Muscle of leg (tissue), 3 donors: ENCODE measurements at regions not wholly inside any gene's neighbourhood (a gene's known extent, or its start where the extent isn't known, plus 50 kb on each side); places are given as distances from the start of the nearest gene placed in this dataset.

ENCODE experiments used
- DNase-seq: peaks from one replicate; pipeline ENCODE4 v3.0.0; 2013
- H3K27ac ChIP-seq: one replicate; pipeline ENCODE4 v1.5.1; 2013; ENCODE audit warnings: mild to moderate bottlenecking, low read length, control low read depth
- H3K27me3 ChIP-seq: one replicate; pipeline ENCODE4 v1.6.1; 2013; ENCODE audit warnings: low read length; ENCODE audit not compliant: control insufficient read depth, insufficient read depth
- H3K36me3 ChIP-seq: one replicate; pipeline ENCODE4 v1.6.1; 2013; ENCODE audit warnings: low read length; ENCODE audit not compliant: control insufficient read depth, insufficient read depth
- H3K4me1 ChIP-seq: one replicate; pipeline ENCODE4 v1.6.1; 2013; ENCODE audit warnings: low read length; ENCODE audit not compliant: control insufficient read depth, insufficient read depth
- H3K4me3 ChIP-seq: one replicate; pipeline ENCODE4 v1.5.1; 2013; ENCODE audit warnings: low read length, control low read depth
- H3K9me3 ChIP-seq: replicated peaks from 2 replicates; pipeline ENCODE4 v1.6.1; 2013; ENCODE audit warnings: low read depth, low read length; ENCODE audit not compliant: control insufficient read depth
- WGBS: methylation state at CpG from one replicate; pipeline ENCODE4 v1.1.5; 2013; ENCODE audit warnings: missing lambda C conversion rate; ENCODE audit not compliant: insufficient coverage; 5-methylcytosine and 5-hydroxymethylcytosine counted together

DNA sequence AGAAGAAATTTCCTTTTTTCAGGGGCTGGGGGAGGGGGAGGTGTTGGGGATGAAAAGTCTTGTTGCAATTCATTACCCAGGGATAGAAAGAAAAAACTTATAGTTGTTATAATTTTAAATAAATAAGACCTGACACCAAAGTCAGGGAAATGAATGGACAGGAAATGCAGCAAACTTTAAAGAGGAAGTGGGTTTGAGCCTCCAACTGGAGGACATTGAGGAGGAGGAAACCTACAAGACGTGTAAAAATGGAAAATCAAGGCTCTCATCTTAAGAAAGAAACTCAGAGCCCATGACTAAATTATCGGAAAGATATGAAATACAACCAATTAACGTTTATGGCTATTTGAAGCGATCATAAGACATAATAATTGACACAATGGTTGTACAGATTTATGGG, 54.4 kb downstream of the NIBAN1 start:
- no peaks in the 10 kb centered on the region for H3K4me1 ChIP-seq
- no peak for DNase-seq
- 40% methylated on average over 1 of the region's 4 CpGs for WGBS

GRCh38 chr1:184915463-184916090, 58.7 kb downstream of the NIBAN1 start:
- H3K4me1 ChIP-seq = peaks cover 3% of the 10 kb centered on the region

More for the DNA sequence above, 54.4 kb downstream of the NIBAN1 start:
- H3K36me3 ChIP-seq = no peaks in the 10 kb centered on the region
- H3K27me3 ChIP-seq = no peaks in the 10 kb centered on the region
- no peaks in the 10 kb centered on the region for H3K9me3 ChIP-seq
- no peak overlapping the region for H3K4me3 ChIP-seq
- H3K27ac ChIP-seq = no peak overlapping the region

GRCh38 chr1:184914149-184914548, 60.2 kb downstream of the NIBAN1 start:
- DNase-seq = peak; percentile 89
- Histone ChIP-seq H3K27ac (peak overlapping the region; percentile 56), H3K4me1 (peaks cover 3% of the 10 kb centered on the region), H3K36me3 (no peaks in the 10 kb centered on the region), H3K27me3 (no peaks in the 10 kb centered on the region), H3K4me3 (no peak overlapping the region), H3K9me3 (no peaks in the 10 kb centered on the region)
- 33% methylated on average over 1 of the region's 4 CpGs for WGBS

More at GRCh38 chr1:184915463-184916090, 58.7 kb downstream of the NIBAN1 start:
- no peaks in the 10 kb centered on the region for H3K27me3 ChIP-seq
- DNase-seq = peak; percentile 64
- no peak overlapping the region for H3K27ac ChIP-seq
- no CpG with 5 or more reads among the region's 3 CpGs for WGBS
- no peaks in the 10 kb centered on the region for H3K9me3 ChIP-seq
- H3K4me3 ChIP-seq = no peak overlapping the region
- H3K36me3 ChIP-seq = no peaks in the 10 kb centered on the region

DNA sequence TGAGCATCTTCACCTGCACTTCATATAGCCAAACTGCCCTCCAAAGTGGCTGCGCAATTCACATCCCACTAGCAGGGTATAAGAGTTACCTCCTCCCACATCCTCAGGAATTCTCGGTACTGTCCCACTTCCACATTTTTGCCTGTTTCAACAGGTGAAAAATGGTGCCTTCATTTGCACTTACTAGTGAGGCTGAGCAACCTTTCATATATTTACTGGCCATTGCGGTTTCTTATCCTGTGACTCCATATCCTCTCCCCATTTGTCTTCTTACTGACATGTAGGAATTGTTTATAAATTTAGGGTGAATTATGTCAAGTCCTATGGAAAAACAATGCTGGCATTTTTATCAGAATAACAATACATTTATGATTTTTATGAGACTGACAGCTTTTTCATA, 61.9 kb downstream of the NIBAN1 start:
- Histone ChIP-seq H3K9me3 (no peaks in the 10 kb centered on the region), H3K4me1 (peaks cover 5% of the 10 kb centered on the region), H3K27me3 (no peaks in the 10 kb centered on the region), H3K27ac (no peak overlapping the region), H3K36me3 (no peaks in the 10 kb centered on the region), H3K4me3 (no peak overlapping the region)
- no peak for DNase-seq
- 93% methylated on average over 2 of the region's 3 CpGs for WGBS

GRCh38 chr1:184911830-184912229, 62.5 kb downstream of the NIBAN1 start:
- no peak overlapping the region for H3K4me3 ChIP-seq
- H3K27me3 ChIP-seq = no peaks in the 10 kb centered on the region
- H3K4me1 ChIP-seq = peaks cover 5% of the 10 kb centered on the region
- H3K36me3 ChIP-seq = no peaks in the 10 kb centered on the region
- DNase-seq = no peak
- no peak overlapping the region for H3K27ac ChIP-seq
- no CpG with 5 or more reads among the region's 2 CpGs for WGBS
- H3K9me3 ChIP-seq = no peaks in the 10 kb centered on the region

- DNase-seq = no peak
- no peaks in the 10 kb centered on the region for H3K9me3 ChIP-seq
- H3K36me3 ChIP-seq = no peaks in the 10 kb centered on the region
- no CpG with 5 or more reads among the region's 1 CpG for WGBS
- no peak overlapping the region for H3K27ac ChIP-seq
- H3K4me3 ChIP-seq = no peak overlapping the region
- peaks cover 5% of the 10 kb centered on the region for H3K4me1 ChIP-seq
- H3K27me3 ChIP-seq = no peaks in the 10 kb centered on the region
Measured at GRCh38 chr1:184911103-184911745, 63.1 kb downstream of the NIBAN1 start.

- H3K36me3 ChIP-seq = no peaks in the 10 kb centered on the region
- WGBS = 55% methylated on average over 3 of the region's 3 CpGs
- H3K4me3 ChIP-seq = no peak overlapping the region
- no peaks in the 10 kb centered on the region for H3K27me3 ChIP-seq
- peak; percentile 52 for DNase-seq
- H3K27ac ChIP-seq = peak overlapping the region; percentile 37
- H3K9me3 ChIP-seq = no peaks in the 10 kb centered on the region
- peaks cover 5% of the 10 kb centered on the region for H3K4me1 ChIP-seq
Measured at GRCh38 chr1:184910691-184911091, 63.6 kb downstream of the NIBAN1 start.

DNA sequence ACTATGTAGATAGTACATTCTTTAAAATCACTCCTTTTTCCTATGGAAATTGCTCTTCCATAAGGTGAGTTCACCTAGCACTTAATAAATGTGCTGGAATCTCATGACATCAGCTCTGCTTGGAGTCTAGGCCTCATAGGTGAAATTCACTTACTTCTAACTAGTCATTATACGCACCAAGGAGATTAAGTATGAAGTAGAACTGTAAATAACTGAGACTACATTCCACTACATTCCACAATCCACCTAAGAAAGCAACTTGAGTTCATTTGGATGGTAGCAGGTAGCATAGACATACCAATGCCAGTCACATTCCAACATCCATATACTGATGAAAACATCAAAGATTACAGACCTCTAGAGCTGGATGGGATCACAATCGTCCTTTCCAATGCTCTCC, 64.3 kb downstream of the NIBAN1 start:
- H3K4me3 ChIP-seq = no peak overlapping the region
- WGBS = no CpG with 5 or more reads among the region's 2 CpGs
- peaks cover 10% of the 10 kb centered on the region for H3K4me1 ChIP-seq
- no peaks in the 10 kb centered on the region for H3K36me3 ChIP-seq
- DNase-seq = no peak
- no peaks in the 10 kb centered on the region for H3K27me3 ChIP-seq
- no peaks in the 10 kb centered on the region for H3K9me3 ChIP-seq
- no peak overlapping the region for H3K27ac ChIP-seq

DNA sequence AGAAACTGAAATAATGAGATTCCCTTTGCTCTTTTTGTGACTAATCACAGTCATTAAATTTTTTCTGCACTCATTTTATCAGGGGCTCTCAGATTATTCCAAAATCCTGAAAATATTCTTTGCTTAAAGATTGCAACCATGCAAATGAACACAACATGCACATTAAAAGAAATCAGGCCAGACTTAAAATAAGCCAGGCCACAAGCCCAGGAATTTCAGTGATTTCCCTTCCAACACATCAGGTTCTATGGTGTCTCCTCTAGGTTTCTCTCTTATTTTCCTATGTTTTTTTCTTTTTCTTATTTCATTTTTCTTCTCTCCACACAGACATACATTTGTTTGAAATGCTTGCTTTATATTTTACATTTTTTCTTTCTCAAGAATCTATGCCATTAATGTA, 65.3 kb downstream of the NIBAN1 start:
- no peaks in the 10 kb centered on the region for H3K27me3 ChIP-seq
- peak overlapping the region; percentile 2 for H3K27ac ChIP-seq
- H3K4me3 ChIP-seq = no peak overlapping the region
- peaks cover 11% of the 10 kb centered on the region for H3K4me1 ChIP-seq
- no peaks in the 10 kb centered on the region for H3K9me3 ChIP-seq
- DNase-seq = peak; percentile 64
- no peaks in the 10 kb centered on the region for H3K36me3 ChIP-seq

- Histone ChIP-seq H3K27me3 (no peaks in the 10 kb centered on the region), H3K9me3 (no peaks in the 10 kb centered on the region), H3K4me1 (peaks cover 9% of the 10 kb centered on the region), H3K4me3 (no peak overlapping the region), H3K36me3 (no peaks in the 10 kb centered on the region), H3K27ac (peak overlapping the region; percentile 23)
- no CpG with 5 or more reads among the region's 2 CpGs for WGBS
- DNase-seq = peak; percentile 75
Measured at GRCh38 chr1:184908506-184908905, 65.8 kb downstream of the NIBAN1 start.
